ENCODE measurements at regions not wholly inside any gene's neighbourhood (a gene's known extent, or its start where the extent isn't known, plus 50 kb on each side); places are given as distances from the start of the nearest gene placed in this dataset.

GRCh38 chr9:96125624-96126023, 176.4 kb downstream of the HSD17B3 start:
- H3K4me3 ChIP-seq = no peak overlapping the region
- DNase-seq = no peak
- WGBS, 2 donors = 64 to 71% methylated on average over 3 of the region's 3 CpGs
- no peak for ATAC-seq (ENCODE audit: low FRiP score in 2 of 2)
- H3K27me3 ChIP-seq = no peaks in the 10 kb centered on the region
- TF ChIP-seq POLR2A (IDR thresholded peaks at IDR 0.05) = no peak
- no peak for TF ChIP-seq EP300 (IDR thresholded peaks at IDR 0.05)
- TF ChIP-seq POLR2AphosphoS5 (IDR thresholded peaks at IDR 0.05) = no peak
- no peak for TF ChIP-seq CTCF (IDR thresholded peaks at IDR 0.05)
- H3K9me3 ChIP-seq = no peaks in the 10 kb centered on the region
- no peaks in the 10 kb centered on the region for H3K36me3 ChIP-seq
- H3K27ac ChIP-seq = no peak overlapping the region
- no peaks in the 10 kb centered on the region for H3K4me1 ChIP-seq

DNA sequence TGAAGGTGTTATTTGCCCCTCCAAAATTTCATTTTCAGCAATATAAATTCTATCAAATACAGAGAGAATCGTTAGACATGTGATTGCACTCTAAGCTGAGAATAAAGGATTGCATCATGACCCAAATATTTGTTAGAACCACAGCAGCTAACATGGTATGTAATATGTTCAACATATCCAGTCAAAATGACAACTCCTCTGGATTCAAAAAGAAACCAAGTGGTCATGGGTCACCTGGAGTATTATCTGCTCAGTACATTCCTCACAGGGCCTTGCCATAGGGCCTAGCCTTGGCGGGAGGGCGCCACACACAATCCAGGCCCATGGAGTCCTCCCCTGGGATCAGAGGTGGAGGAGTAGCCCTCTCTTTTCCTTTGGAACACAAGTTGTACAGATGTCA, 179.2 kb downstream of the HSD17B3 start:
- Histone ChIP-seq H3K4me1 (no peaks in the 10 kb centered on the region), H3K27ac (no peak overlapping the region), H3K27me3 (no peaks in the 10 kb centered on the region), H3K9me3 (no peaks in the 10 kb centered on the region), H3K4me3 (no peak overlapping the region), H3K36me3 (no peaks in the 10 kb centered on the region)
- ATAC-seq (ENCODE audit: low FRiP score in 2 of 2) (no peak), DNase-seq (peak in 1 of 2 donors; percentile 13)
- 75 to 86% methylated on average over 2 to 3 of the region's 3 CpGs for WGBS, 2 donors
- TF ChIP-seq POLR2AphosphoS5 (IDR thresholded peaks at IDR 0.05) (no peak), CTCF (IDR thresholded peaks at IDR 0.05) (no peak), POLR2A (IDR thresholded peaks at IDR 0.05) (no peak), EP300 (IDR thresholded peaks at IDR 0.05) (no peak)

- Histone ChIP-seq H3K27me3 (no peaks in the 10 kb centered on the region), H3K4me3 (no peak overlapping the region), H3K36me3 (no peaks in the 10 kb centered on the region), H3K4me1 (peaks cover 0 to 4% (median 2%) of the 10 kb centered on the region in 4 donors), H3K9me3 (no peaks in the 10 kb centered on the region), H3K27ac (no peak overlapping the region)
- WGBS, 2 donors = 81 to 86% methylated on average over 6 of the region's 6 CpGs
- DNase-seq (no peak), ATAC-seq (ENCODE audit: low FRiP score in 2 of 2) (no peak)
- TF ChIP-seq EP300 (IDR thresholded peaks at IDR 0.05) (no peak), POLR2A (IDR thresholded peaks at IDR 0.05) (no peak), POLR2AphosphoS5 (IDR thresholded peaks at IDR 0.05) (no peak), CTCF (IDR thresholded peaks at IDR 0.05) (no peak)
Observed at GRCh38 chr9:96122282-96122681, 179.7 kb downstream of the HSD17B3 start.

DNA sequence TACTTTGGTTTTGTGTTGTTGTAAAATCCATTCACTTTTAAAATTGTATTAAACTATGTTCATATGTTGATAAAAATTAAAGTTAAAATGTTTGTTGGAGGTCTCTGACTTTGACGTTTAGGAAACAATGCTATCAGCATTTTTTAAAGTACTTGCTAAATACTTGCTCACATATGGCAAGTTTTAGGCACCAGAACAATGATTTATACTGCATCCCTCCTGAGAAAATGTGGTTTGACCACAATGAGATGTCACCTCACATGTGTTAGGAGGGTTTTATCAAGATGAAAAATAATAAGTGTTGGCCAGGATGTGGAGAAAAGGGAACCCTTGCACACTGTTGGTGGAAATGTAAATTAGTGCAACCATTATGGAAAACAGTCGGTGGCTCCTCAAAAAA, 180.8 kb downstream of the HSD17B3 start:
- Histone ChIP-seq H3K27ac (no peak overlapping the region), H3K4me1 (peaks cover under 1 to 13% (median 10%) of the 10 kb centered on the region in 4 donors), H3K9me3 (no peaks in the 10 kb centered on the region), H3K27me3 (no peaks in the 10 kb centered on the region), H3K4me3 (no peak overlapping the region), H3K36me3 (no peaks in the 10 kb centered on the region)
- TF ChIP-seq EP300 (IDR thresholded peaks at IDR 0.05) (no peak), CTCF (IDR thresholded peaks at IDR 0.05) (no peak), POLR2AphosphoS5 (IDR thresholded peaks at IDR 0.05) (no peak), POLR2A (IDR thresholded peaks at IDR 0.05) (no peak)
- DNase-seq (no peak), ATAC-seq (ENCODE audit: low FRiP score in 2 of 2) (no peak)
- 44 to 48% methylated on average over 2 of the region's 2 CpGs for WGBS, 2 donors

DNA sequence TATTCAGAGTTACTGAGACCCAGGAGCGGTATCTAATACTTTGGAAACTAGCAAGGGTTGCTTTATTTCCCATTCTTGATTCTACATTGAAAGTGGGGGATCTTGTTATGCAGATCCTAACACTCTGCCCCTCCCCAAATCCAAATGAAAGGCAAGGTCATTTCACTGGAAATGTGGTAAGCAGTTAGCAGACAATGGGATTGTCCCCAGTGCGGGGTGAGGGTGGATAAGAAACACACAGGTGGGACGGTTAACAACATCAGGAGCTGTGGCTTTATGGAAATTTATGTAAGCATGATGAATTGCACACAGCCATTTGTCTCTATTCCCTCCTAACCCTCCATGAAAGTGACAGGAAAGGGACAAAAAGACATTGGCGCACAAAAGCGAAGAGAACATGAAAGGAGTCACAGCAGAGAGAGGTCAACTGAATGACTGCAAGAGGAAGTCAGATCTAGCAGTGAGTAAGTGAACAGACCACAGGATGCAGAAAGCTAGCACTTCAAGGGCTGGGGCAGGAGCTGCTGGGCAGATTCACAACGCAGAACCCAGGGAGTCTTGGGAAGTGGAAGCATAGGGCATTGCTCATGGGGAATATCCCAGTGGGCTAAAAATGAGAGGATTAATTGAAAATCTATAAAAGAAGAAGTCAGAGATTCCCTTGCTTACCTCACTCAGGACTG, 184.4 kb downstream of the HSD17B3 start:
- H3K27me3 ChIP-seq = no peaks in the 10 kb centered on the region
- peaks cover 7 to 19% (median 13%) of the 10 kb centered on the region in 4 donors for H3K4me1 ChIP-seq
- H3K9me3 ChIP-seq = no peaks in the 10 kb centered on the region
- no peak overlapping the region for H3K27ac ChIP-seq
- H3K36me3 ChIP-seq = no peaks in the 10 kb centered on the region
- TF ChIP-seq CTCF (IDR thresholded peaks at IDR 0.05) (no peak), EP300 (IDR thresholded peaks at IDR 0.05) (no peak), POLR2AphosphoS5 (IDR thresholded peaks at IDR 0.05) (no peak), POLR2A (IDR thresholded peaks at IDR 0.05) (no peak)
- no peak overlapping the region for H3K4me3 ChIP-seq
- DNase-seq (no peak), ATAC-seq (ENCODE audit: low FRiP score in 2 of 2) (no peak)
- 76 to 84% methylated on average over 6 of the region's 6 CpGs for WGBS, 2 donors
